ENCODE measurements at regions not wholly inside any gene's neighbourhood (a gene's known extent, or its start where the extent isn't known, plus 50 kb on each side); places are given as distances from the start of the nearest gene placed in this dataset.

- ChIA-PET POLR2A (no interaction called here), CTCF (no interaction called here)
Observed at GRCh38 chr21:43308101-43308814, 118.7 kb downstream of the SIK1 start.

GRCh38 chr21:43307677-43308070, 119.3 kb downstream of the SIK1 start:
- CTCF ChIA-PET = no interaction called here
- POLR2A ChIA-PET = no interaction called here
- no peak for DNase-seq (ENCODE audit: extremely low spot score)
- TF ChIP-seq L3MBTL2 (conservative IDR thresholded peaks at IDR 0.05) (no peak), CTBP1 (IDR thresholded peaks at IDR 0.05; ENCODE audit: borderline replicate concordance) (no peak), LEF1 (IDR thresholded peaks at IDR 0.05; ENCODE audit: borderline replicate concordance) (no peak), ZNF384 (IDR thresholded peaks at IDR 0.05) (no peak), SP1 (IDR thresholded peaks at IDR 0.05) (no peak), ELF4 (IDR thresholded peaks at IDR 0.05) (no peak), FOXA1 (IDR thresholded peaks at IDR 0.05) (no peak), FOXK2 (IDR thresholded peaks at IDR 0.05) (no peak), BHLHE40 (IDR thresholded peaks at IDR 0.05; ENCODE audit: borderline replicate concordance) (no peak), SUZ12 (IDR thresholded peaks at IDR 0.05) (no peak), HDGF (IDR thresholded peaks at IDR 0.05; ENCODE audit: borderline replicate concordance) (no peak), NFRKB (IDR thresholded peaks at IDR 0.05) (no peak), FOXM1 (IDR thresholded peaks at IDR 0.05; ENCODE audit: borderline replicate concordance) (no peak), ARNT (IDR thresholded peaks at IDR 0.05) (no peak), TARDBP (IDR thresholded peaks at IDR 0.05) (no peak), PKNOX1 (IDR thresholded peaks at IDR 0.05) (no peak)

More at GRCh38 chr21:43308101-43308814, 118.7 kb downstream of the SIK1 start:
- DNase-seq (ENCODE audit: extremely low spot score) = no peak
- TF ChIP-seq LEF1 (IDR thresholded peaks at IDR 0.05; ENCODE audit: borderline replicate concordance) = no peak

- ChIA-PET CTCF (no interaction called here), POLR2A (no interaction called here)
- no peak for TF ChIP-seq SP1 (IDR thresholded peaks at IDR 0.05)
- no peak for DNase-seq (ENCODE audit: extremely low spot score)
Observed at GRCh38 chr21:43306911-43307676, 119.8 kb downstream of the SIK1 start.

- CTCF ChIA-PET = no interaction called here
- no peak for DNase-seq (ENCODE audit: extremely low spot score)
- TF ChIP-seq HDGF (IDR thresholded peaks at IDR 0.05; ENCODE audit: borderline replicate concordance) (no peak), ZNF384 (IDR thresholded peaks at IDR 0.05) (no peak), CTBP1 (IDR thresholded peaks at IDR 0.05; ENCODE audit: borderline replicate concordance) (no peak), ARNT (IDR thresholded peaks at IDR 0.05) (no peak), L3MBTL2 (conservative IDR thresholded peaks at IDR 0.05) (no peak)
- POLR2A ChIA-PET = no interaction called here
Observed at GRCh38 chr21:43306391-43306790, 120.5 kb downstream of the SIK1 start.

GRCh38 chr21:43305811-43306311, 121.1 kb downstream of the SIK1 start:
- ChIA-PET POLR2A (no interaction called here), CTCF (no interaction called here)
- DNase-seq (ENCODE audit: extremely low spot score) = no peak
- TF ChIP-seq FOXM1 (IDR thresholded peaks at IDR 0.05; ENCODE audit: borderline replicate concordance) = no peak
- no peak for TF ChIP-seq ARNT (IDR thresholded peaks at IDR 0.05)

- TF ChIP-seq FOXK2 (IDR thresholded peaks at IDR 0.05) (no peak), CTBP1 (IDR thresholded peaks at IDR 0.05; ENCODE audit: borderline replicate concordance) (no peak), SP1 (IDR thresholded peaks at IDR 0.05) (no peak), SUZ12 (IDR thresholded peaks at IDR 0.05) (no peak), LEF1 (IDR thresholded peaks at IDR 0.05; ENCODE audit: borderline replicate concordance) (no peak), ZNF384 (IDR thresholded peaks at IDR 0.05) (no peak), FOXA1 (IDR thresholded peaks at IDR 0.05) (no peak), HDGF (IDR thresholded peaks at IDR 0.05; ENCODE audit: borderline replicate concordance) (no peak), NFRKB (IDR thresholded peaks at IDR 0.05) (no peak), ELF4 (IDR thresholded peaks at IDR 0.05) (no peak), FOXM1 (IDR thresholded peaks at IDR 0.05; ENCODE audit: borderline replicate concordance) (no peak), L3MBTL2 (conservative IDR thresholded peaks at IDR 0.05) (no peak), TARDBP (IDR thresholded peaks at IDR 0.05) (no peak), ARNT (IDR thresholded peaks at IDR 0.05) (no peak), PKNOX1 (IDR thresholded peaks at IDR 0.05) (no peak), BHLHE40 (IDR thresholded peaks at IDR 0.05; ENCODE audit: borderline replicate concordance) (no peak)
- no peak for DNase-seq (ENCODE audit: extremely low spot score)
- POLR2A ChIA-PET = no interaction called here
- CTCF ChIA-PET = no interaction called here
Observed at GRCh38 chr21:43305336-43305665, 121.6 kb downstream of the SIK1 start.

GRCh38 chr21:43304621-43305335, 122.2 kb downstream of the SIK1 start:
- CTCF ChIA-PET = no interaction called here

More at GRCh38 chr21:43304621-43305335, 122.2 kb downstream of the SIK1 start:
- POLR2A ChIA-PET = no interaction called here
- no peak for TF ChIP-seq FOXA1 (IDR thresholded peaks at IDR 0.05)
- TF ChIP-seq TARDBP (IDR thresholded peaks at IDR 0.05) = no peak
- no peak for TF ChIP-seq HDGF (IDR thresholded peaks at IDR 0.05; ENCODE audit: borderline replicate concordance)
- no peak for TF ChIP-seq BHLHE40 (IDR thresholded peaks at IDR 0.05; ENCODE audit: borderline replicate concordance)
- no peak for TF ChIP-seq FOXM1 (IDR thresholded peaks at IDR 0.05; ENCODE audit: borderline replicate concordance)
- no peak for TF ChIP-seq ZNF384 (IDR thresholded peaks at IDR 0.05)
- no peak for TF ChIP-seq LEF1 (IDR thresholded peaks at IDR 0.05; ENCODE audit: borderline replicate concordance)
- TF ChIP-seq ARNT (IDR thresholded peaks at IDR 0.05) = no peak
- no peak for TF ChIP-seq CTBP1 (IDR thresholded peaks at IDR 0.05; ENCODE audit: borderline replicate concordance)
- DNase-seq (ENCODE audit: extremely low spot score) = no peak

Data from HEK293T (cell line).